GM12878 (cell line): ENCODE measurements at regions not wholly inside any gene's neighbourhood (a gene's known extent, or its start where the extent isn't known, plus 50 kb on each side); places are given as distances from the start of the nearest gene placed in this dataset.

Source experiments
- CHD2 ChIP-seq: IDR thresholded peaks from 2 replicates; pipeline ENCODE4 v1.6.1; 2011; ENCODE audit warnings: low read depth, low read length, improper control_type of control experiment, borderline replicate concordance
- EGR1 ChIP-seq, 2 experiments: IDR thresholded peaks; 1 replicate in 1 of 2; 2 replicates in 1 of 2; pipeline ENCODE4 v1.6.1; 2011 to 2012; ENCODE audit warnings: low read depth in 2 of 2, low read length in 2 of 2, borderline replicate concordance in 1 of 2, mild to moderate bottlenecking in 1 of 2, moderate library complexity in 1 of 2
- EZH2 ChIP-seq: IDR thresholded peaks from 2 replicates; pipeline ENCODE4 v1.6.1; 2012; ENCODE audit warnings: low read depth, mild to moderate bottlenecking, control low read depth, inconsistent platforms, low read length, borderline replicate concordance; ENCODE audit not compliant: control insufficient read depth
- HDAC6 ChIP-seq: fragments of 200-600 bp; sonication (generic); IDR thresholded peaks from one replicate; pipeline ENCODE4 v1.8.0; 2017; ENCODE audit warnings: antibody characterized with exemption; ENCODE audit not compliant: unreplicated experiment
- KAT2A ChIP-seq: conservative IDR thresholded peaks from 2 replicates; pipeline ENCODE4 v1.6.1; 2011; ENCODE audit warnings: low read depth, low read length; ENCODE audit not compliant: control insufficient read depth
- KDM1A ChIP-seq: fragments of 200-600 bp; sonication (generic); IDR thresholded peaks from 2 replicates; pipeline ENCODE4 v1.6.1; 2016; ENCODE audit warnings: borderline replicate concordance
- NFIC ChIP-seq: IDR thresholded peaks from 2 replicates; pipeline ENCODE4 v1.6.1; 2012; ENCODE audit warnings: low read depth, mild to moderate bottlenecking, inconsistent platforms, low read length, moderate library complexity
- POLR2A ChIP-seq: IDR thresholded peaks from 2 replicates; pipeline ENCODE4 v1.6.1; 2011; ENCODE audit warnings: low read depth, mild to moderate bottlenecking, low read length
- RAD21 ChIP-seq: IDR thresholded peaks from 2 replicates; pipeline ENCODE4 v1.6.1; 2011; ENCODE audit warnings: mild to moderate bottlenecking, low read depth, low read length, moderate library complexity; ENCODE audit not compliant: insufficient read depth
- SMC3 ChIP-seq: IDR thresholded peaks from 2 replicates; pipeline ENCODE4 v1.6.1; 2011; ENCODE audit warnings: low read length, improper control_type of control experiment, borderline replicate concordance
- SREBF1 ChIP-seq: IDR thresholded peaks from 2 replicates; pipeline ENCODE4 v1.6.1; 2012; ENCODE audit warnings: mild to moderate bottlenecking, low read length
- TF ChIP-seq, protein P1 (sequence below), 3 experiments: IDR thresholded peaks in 2 of 3; conservative IDR thresholded peaks in 1 of 3; 2 replicates each; pipeline ENCODE4 v1.5.1; 2011; ENCODE audit warnings: low read depth in 3 of 3, low read length in 3 of 3, mild to moderate bottlenecking in 3 of 3, control low read depth in 2 of 3, moderate library complexity in 2 of 3, inconsistent platforms in 1 of 3, mixed read lengths in 1 of 3; ENCODE audit not compliant: control insufficient read depth in 2 of 3, insufficient read depth in 1 of 3; ENCODE audit errors: extremely low read depth in 1 of 3
- TF ChIP-seq, protein P2 (sequence below): IDR thresholded peaks from 2 replicates; pipeline ENCODE4 v1.6.1; 2012; ENCODE audit warnings: low read depth, low read length, improper control_type of control experiment
- TF ChIP-seq, protein P3 (sequence below): IDR thresholded peaks from 2 replicates; pipeline ENCODE4 v1.6.1; 2012; ENCODE audit warnings: low read depth, low read length, improper control_type of control experiment

DNA sequence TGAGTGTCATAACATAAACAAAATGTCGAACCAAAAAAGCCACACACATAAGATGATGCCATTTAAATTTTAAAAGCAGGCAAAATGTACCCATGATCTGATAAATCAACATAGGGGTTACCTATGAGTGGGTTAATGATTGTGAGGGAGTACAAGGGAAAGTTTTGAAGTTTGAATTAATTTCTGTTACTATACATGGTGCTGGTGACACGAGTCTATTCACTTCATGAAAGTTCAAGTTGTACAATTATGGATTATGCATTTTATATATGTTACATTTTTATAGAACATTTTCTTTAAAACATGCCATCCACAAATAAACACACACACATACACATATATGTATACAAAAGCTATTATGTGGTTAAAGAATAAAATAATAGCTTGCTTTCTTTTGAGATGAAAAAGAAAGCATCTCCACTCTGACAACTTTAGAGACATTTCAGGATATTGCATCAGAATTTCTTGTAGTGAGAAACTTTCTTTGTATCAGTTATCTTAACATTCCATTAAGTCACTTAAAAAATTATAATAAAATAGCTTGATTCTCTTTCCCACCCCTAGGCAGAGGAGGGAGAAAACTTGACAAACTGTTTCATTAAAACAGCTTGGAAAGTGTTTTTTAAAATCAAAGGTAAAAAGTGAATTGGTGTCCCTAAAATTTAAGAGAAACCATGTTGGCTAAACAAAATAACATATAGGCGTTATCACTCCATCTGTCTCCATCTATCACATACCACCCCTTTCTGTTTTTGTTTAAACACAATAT is 891.8 kb upstream of the NDST4 start:
- TF ChIP-seq POLR2A = no peak
- TF ChIP-seq HDAC6 = no peak
- TF ChIP-seq NFIC = no peak
- TF ChIP-seq, protein P1, sequence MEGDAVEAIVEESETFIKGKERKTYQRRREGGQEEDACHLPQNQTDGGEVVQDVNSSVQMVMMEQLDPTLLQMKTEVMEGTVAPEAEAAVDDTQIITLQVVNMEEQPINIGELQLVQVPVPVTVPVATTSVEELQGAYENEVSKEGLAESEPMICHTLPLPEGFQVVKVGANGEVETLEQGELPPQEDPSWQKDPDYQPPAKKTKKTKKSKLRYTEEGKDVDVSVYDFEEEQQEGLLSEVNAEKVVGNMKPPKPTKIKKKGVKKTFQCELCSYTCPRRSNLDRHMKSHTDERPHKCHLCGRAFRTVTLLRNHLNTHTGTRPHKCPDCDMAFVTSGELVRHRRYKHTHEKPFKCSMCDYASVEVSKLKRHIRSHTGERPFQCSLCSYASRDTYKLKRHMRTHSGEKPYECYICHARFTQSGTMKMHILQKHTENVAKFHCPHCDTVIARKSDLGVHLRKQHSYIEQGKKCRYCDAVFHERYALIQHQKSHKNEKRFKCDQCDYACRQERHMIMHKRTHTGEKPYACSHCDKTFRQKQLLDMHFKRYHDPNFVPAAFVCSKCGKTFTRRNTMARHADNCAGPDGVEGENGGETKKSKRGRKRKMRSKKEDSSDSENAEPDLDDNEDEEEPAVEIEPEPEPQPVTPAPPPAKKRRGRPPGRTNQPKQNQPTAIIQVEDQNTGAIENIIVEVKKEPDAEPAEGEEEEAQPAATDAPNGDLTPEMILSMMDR (IDR thresholded peaks at IDR 0.05 in 2 of 3, conservative IDR thresholded peaks at IDR 0.05 in 1 of 3; ENCODE audit: control insufficient read depth in 2 of 3, extremely low read depth in 1 of 3, insufficient read depth in 1 of 3, low read depth in 3 of 3, low read length in 3 of 3) = no peak
- TF ChIP-seq SREBF1 = no peak
- TF ChIP-seq, protein P2, sequence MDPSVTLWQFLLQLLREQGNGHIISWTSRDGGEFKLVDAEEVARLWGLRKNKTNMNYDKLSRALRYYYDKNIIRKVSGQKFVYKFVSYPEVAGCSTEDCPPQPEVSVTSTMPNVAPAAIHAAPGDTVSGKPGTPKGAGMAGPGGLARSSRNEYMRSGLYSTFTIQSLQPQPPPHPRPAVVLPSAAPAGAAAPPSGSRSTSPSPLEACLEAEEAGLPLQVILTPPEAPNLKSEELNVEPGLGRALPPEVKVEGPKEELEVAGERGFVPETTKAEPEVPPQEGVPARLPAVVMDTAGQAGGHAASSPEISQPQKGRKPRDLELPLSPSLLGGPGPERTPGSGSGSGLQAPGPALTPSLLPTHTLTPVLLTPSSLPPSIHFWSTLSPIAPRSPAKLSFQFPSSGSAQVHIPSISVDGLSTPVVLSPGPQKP = no peak
- TF ChIP-seq, protein P3, sequence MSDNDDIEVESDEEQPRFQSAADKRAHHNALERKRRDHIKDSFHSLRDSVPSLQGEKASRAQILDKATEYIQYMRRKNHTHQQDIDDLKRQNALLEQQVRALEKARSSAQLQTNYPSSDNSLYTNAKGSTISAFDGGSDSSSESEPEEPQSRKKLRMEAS = no peak
- TF ChIP-seq CHD2 = no peak
- TF ChIP-seq KAT2A = no peak
- no peak for TF ChIP-seq EZH2
- TF ChIP-seq EGR1 (IDR thresholded peaks at IDR 0.05; ENCODE audit: borderline replicate concordance in 1 of 2, low read depth in 2 of 2, low read length in 2 of 2) = no peak
- TF ChIP-seq KDM1A = no peak
- no peak for TF ChIP-seq RAD21
- TF ChIP-seq SMC3 = no peak
